RWPE1 (cell line): ENCODE measurements at regions not wholly inside any gene's neighbourhood (a gene's known extent, or its start where the extent isn't known, plus 50 kb on each side); places are given as distances from the start of the nearest gene placed in this dataset.

Experiments used
- CTCF ChIA-PET: fragments of 350-600 bp; sonication (Branson Sonifier 250); formaldehyde crosslinking; extraction: SDS; loops from one replicate; lab custom pipeline; 2021; lab: Yijun Ruan, JAX
- POLR2A ChIA-PET: fragments of 400-600 bp; formaldehyde crosslinking; extraction: SDS; loops from one replicate; lab custom pipeline; 2020; ENCODE audit warnings: antibody characterized with exemption; ENCODE audit not compliant: low non-redundant PET; lab: Yijun Ruan, JAX
- DNase-seq: peaks from one replicate; pipeline ENCODE4 v3.0.0; 2012; ENCODE audit warnings: low spot score
- H3K27ac ChIP-seq: fragments of 450-650 bp; 2 replicates; pipeline ENCODE4 v1.5.1; 2017
- TF ChIP-seq, protein P1 (sequence below): fragments of 450-650 bp; conservative IDR thresholded peaks from 2 replicates; pipeline ENCODE4 v1.5.1; 2017; ENCODE audit warnings: low read depth, mild to moderate bottlenecking

DNA sequence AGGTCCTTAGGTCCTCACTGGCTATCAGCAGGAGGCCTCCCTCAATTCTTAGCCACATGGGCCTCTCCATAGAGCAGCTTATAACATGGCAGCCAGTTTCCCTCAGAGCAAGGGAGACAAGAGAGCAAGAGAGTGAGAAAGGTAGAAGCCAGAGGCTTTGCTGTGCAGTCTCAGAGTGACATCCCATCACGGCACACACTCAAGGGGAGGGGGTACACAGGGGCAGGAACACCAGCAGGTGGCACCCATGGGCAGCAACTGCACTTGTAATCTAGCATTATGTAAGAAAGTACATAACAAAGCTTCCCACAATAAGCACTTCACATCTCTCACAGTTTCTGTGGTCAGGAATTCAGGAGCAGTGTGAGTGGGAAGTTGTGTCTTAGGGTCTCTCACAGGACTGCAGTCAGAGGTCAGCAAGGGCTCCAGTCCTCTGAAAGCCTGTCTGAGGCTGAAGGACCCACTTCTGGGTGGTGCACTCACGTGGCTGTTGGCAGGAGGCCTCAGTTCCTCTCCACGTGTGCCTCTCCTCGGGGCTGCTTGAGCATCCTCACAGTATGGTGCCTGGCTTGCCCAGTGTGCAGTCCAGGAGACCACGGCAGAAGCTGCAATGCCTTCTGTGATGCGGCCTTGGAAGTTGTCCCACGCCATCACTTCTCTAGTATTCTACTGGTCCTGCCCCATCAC is 159.4 kb downstream of the OAT start:
- no peak for DNase-seq
- H3K27ac ChIP-seq = no peak overlapping the region
- POLR2A ChIA-PET = interaction anchor here (1.2 kb wide), 1 partner anchor 108 kb away, joined by 3 read pairs; no protein-coding TSS in a partner anchor
- TF ChIP-seq, protein P1, sequence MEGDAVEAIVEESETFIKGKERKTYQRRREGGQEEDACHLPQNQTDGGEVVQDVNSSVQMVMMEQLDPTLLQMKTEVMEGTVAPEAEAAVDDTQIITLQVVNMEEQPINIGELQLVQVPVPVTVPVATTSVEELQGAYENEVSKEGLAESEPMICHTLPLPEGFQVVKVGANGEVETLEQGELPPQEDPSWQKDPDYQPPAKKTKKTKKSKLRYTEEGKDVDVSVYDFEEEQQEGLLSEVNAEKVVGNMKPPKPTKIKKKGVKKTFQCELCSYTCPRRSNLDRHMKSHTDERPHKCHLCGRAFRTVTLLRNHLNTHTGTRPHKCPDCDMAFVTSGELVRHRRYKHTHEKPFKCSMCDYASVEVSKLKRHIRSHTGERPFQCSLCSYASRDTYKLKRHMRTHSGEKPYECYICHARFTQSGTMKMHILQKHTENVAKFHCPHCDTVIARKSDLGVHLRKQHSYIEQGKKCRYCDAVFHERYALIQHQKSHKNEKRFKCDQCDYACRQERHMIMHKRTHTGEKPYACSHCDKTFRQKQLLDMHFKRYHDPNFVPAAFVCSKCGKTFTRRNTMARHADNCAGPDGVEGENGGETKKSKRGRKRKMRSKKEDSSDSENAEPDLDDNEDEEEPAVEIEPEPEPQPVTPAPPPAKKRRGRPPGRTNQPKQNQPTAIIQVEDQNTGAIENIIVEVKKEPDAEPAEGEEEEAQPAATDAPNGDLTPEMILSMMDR = no peak
- CTCF ChIA-PET = interaction anchor here (0.6 kb wide), 1 partner anchor 587 kb away, joined by 3 read pairs; no protein-coding TSS in a partner anchor

DNA sequence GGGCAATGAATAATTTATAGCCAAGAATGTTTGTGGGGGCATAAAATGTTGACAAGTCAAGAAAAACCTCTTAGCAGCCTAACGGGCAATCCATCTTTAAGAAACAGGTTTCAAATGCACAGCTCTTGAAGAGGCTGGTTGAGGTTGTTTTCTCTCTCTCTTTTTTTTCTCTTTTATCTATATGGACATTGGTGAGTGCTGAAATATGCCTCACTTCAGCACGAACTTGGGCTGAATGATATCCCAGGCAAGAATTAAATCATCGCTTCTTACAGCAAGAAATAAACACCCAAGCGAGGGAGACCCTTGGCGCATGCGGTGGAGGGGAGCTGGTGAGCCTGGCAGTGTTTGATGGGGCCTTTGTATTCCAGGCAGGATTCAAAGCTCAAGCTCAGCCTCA is 160.9 kb downstream of the OAT start:
- no peak for DNase-seq
- CTCF ChIA-PET = no interaction called here
- POLR2A ChIA-PET = interaction anchor here (1.2 kb wide), 1 partner anchor 106 kb away, joined by 3 read pairs; no protein-coding TSS in a partner anchor
- TF ChIP-seq, protein P1 = no peak
- H3K27ac ChIP-seq = no peak overlapping the region

DNA sequence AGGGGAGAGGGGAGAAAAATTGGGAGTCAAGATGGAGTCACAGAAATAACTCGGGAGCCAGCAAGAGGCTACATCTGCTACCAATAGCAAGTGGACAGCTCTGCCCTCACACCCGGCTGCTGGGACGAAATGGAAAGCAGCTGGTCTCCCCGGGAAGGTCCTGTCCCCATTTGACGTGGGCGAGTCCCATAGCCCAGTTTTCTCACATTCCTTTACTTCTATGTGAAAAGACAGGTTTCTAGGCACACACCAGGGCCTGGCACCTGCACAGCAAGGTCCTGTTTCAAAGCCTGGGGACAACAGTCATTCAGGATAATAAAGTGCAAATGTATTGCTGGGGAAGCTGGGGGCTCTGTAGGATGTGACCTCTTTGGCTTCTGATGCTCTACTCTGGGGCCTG is 162.6 kb downstream of the OAT start:
- TF ChIP-seq, protein P1 = no peak
- H3K27ac ChIP-seq = no peak overlapping the region
- ChIA-PET CTCF (interaction anchor here (0.8 to 0.9 kb wide), 2 partner anchors 37 to 163 kb away, joined by 3 to 4 read pairs; no protein-coding TSS in a partner anchor), POLR2A (no interaction called here)
- no peak for DNase-seq

DNA sequence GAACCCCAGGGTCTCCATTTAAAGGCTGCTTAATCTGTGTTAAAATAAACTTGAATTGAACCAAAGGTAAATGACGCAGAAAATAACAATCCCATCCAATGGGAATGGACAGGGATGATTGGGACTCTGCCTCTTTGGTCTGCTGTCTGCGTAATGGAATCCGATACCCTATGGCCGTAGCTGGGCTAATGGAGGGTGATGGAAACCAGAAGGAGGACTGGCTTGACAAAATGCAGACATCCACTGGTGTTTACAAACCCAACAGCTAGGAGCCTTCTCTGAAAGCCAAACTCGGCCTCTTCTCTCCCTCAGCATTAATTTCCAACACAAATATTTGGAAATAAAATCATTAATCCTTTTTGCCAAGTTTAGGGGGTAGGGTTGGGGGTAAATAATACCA is 162.2 kb upstream of the CHST15 start:
- DNase-seq = no peak
- no peak overlapping the region for H3K27ac ChIP-seq
- ChIA-PET CTCF (interaction anchor here (0.7 to 0.8 kb wide), 2 partner anchors 163 to 182 kb away, joined by 3 to 4 read pairs; no protein-coding TSS in a partner anchor), POLR2A (no interaction called here)
- TF ChIP-seq, protein P1 = no peak

DNA sequence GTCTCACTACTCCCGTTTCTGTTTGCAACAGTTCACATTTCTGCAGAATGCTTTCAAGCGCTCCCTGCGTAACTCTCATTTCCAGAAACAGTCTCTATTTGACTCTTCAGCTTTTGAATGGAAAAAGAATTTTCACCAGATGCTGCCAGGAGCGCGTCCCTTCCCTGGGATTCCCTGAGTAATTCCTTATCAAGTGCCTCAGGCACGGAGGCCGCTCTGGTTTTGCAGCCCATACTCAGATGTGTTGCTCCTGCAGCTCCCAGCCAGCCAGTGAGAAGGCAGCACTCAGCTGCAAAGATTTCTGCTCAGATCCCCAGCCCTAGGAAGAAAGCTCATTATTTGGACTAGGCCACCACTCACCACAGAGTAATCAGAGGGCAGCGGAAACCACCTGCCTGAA is 161.1 kb upstream of the CHST15 start:
- ChIA-PET CTCF (interaction anchor here (0.7 kb wide), 2 partner anchors 18 to 260 kb away, joined by 3 read pairs; no protein-coding TSS in a partner anchor), POLR2A (no interaction called here)
- no peak overlapping the region for H3K27ac ChIP-seq
- DNase-seq = no peak
- TF ChIP-seq, protein P1 = no peak

DNA sequence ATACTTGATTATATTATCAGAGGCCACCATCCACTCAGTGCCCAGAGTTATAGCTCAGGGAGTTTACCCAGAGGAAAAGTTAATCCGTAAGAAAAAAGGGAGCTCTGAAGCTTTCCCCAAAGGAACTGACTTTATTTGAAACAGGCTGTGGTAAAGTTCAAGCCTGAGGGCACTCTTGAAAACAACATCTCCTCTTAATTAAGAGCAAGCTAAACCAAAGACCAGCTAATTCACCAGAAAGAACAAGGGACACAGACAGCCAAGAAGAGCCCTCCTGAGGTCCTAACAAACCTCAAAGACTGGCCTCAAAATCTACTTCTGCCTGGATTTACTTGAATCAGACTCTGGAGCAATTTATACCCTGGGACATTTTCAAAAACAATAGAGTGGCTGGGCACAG is 159.6 kb upstream of the CHST15 start:
- TF ChIP-seq, protein P1 = no peak
- DNase-seq = no peak
- ChIA-PET CTCF (interaction anchor here (0.8 to 1.0 kb wide), 2 partner anchors 15 to 671 kb away, joined by 3 read pairs; no protein-coding TSS in a partner anchor), POLR2A (no interaction called here)
- H3K27ac ChIP-seq = no peak overlapping the region
